ENCODE measurements at regions not wholly inside any gene's neighbourhood (a gene's known extent, or its start where the extent isn't known, plus 50 kb on each side); places are given as distances from the start of the nearest gene placed in this dataset.

GRCh38 chr6:12419631-12420272 lies 129.6 kb downstream of the EDN1 start:
- DNase-seq (ENCODE audit: low read depth in 4 of 4, low spot score in 2 of 4), result no peak

GRCh38 chr6:12420626-12421025 lies 130.5 kb downstream of the EDN1 start:
- no peak for DNase-seq (ENCODE audit: low read depth in 4 of 4, low spot score in 2 of 4)

GRCh38 chr6:12421596-12421995 lies 131.4 kb downstream of the EDN1 start:
- DNase-seq (ENCODE audit: low read depth in 4 of 4, low spot score in 2 of 4), result no peak

GRCh38 chr6:12422848-12423247 lies 132.7 kb downstream of the EDN1 start:
- DNase-seq (ENCODE audit: low read depth in 4 of 4, low spot score in 2 of 4), result no peak

- DNase-seq (ENCODE audit: low read depth in 4 of 4, low spot score in 2 of 4), result no peak
Measured at GRCh38 chr6:12423832-12424231, 133.7 kb downstream of the EDN1 start.

GRCh38 chr6:12426121-12426520 lies 136.0 kb downstream of the EDN1 start:
- DNase-seq (ENCODE audit: low read depth in 4 of 4, low spot score in 2 of 4), result no peak

GRCh38 chr6:12431023-12431422 lies 140.9 kb downstream of the EDN1 start:
- DNase-seq (ENCODE audit: low read depth in 4 of 4, low spot score in 2 of 4), result no peak

- no peak for DNase-seq (ENCODE audit: low read depth in 4 of 4, low spot score in 2 of 4)
Measured at GRCh38 chr6:12436224-12436623, 146.1 kb downstream of the EDN1 start.

GRCh38 chr6:12436683-12437082 lies 146.5 kb downstream of the EDN1 start:
- no peak for DNase-seq (ENCODE audit: low read depth in 4 of 4, low spot score in 2 of 4)

GRCh38 chr6:12439296-12439695 lies 149.1 kb downstream of the EDN1 start:
- DNase-seq (ENCODE audit: low read depth in 4 of 4, low spot score in 2 of 4), result no peak

GRCh38 chr6:12440981-12441380 lies 150.8 kb downstream of the EDN1 start:
- peak in 1 of 4 donors; percentile 20 for DNase-seq (ENCODE audit: low read depth in 4 of 4, low spot score in 2 of 4)

- DNase-seq (ENCODE audit: low read depth in 4 of 4, low spot score in 2 of 4), result no peak
Measured at GRCh38 chr6:12442455-12442854, 152.3 kb downstream of the EDN1 start.

GRCh38 chr6:12446394-12446793 lies 156.2 kb downstream of the EDN1 start:
- no peak for DNase-seq (ENCODE audit: low read depth in 4 of 4, low spot score in 2 of 4)

- no peak for DNase-seq (ENCODE audit: low read depth in 4 of 4, low spot score in 2 of 4)
Measured at GRCh38 chr6:12449447-12449846, 159.3 kb downstream of the EDN1 start.

- no peak for DNase-seq (ENCODE audit: low read depth in 4 of 4, low spot score in 2 of 4)
Measured at GRCh38 chr6:12450467-12450866, 160.3 kb downstream of the EDN1 start.

- no peak for DNase-seq (ENCODE audit: low read depth in 4 of 4, low spot score in 2 of 4)
Measured at GRCh38 chr6:12456343-12456742, 166.2 kb downstream of the EDN1 start.

- DNase-seq (ENCODE audit: low read depth in 4 of 4, low spot score in 2 of 4), result no peak
Measured at GRCh38 chr6:12457094-12457493, 166.9 kb downstream of the EDN1 start.

- DNase-seq (ENCODE audit: low read depth in 4 of 4, low spot score in 2 of 4), result no peak
Measured at GRCh38 chr6:12458558-12458957, 168.4 kb downstream of the EDN1 start.

GRCh38 chr6:12459945-12460661 lies 169.9 kb downstream of the EDN1 start:
- DNase-seq (ENCODE audit: low read depth in 4 of 4, low spot score in 2 of 4), result no peak

- no peak for DNase-seq (ENCODE audit: low read depth in 4 of 4, low spot score in 2 of 4)
Measured at GRCh38 chr6:12467706-12468670, 177.8 kb downstream of the EDN1 start.

GRCh38 chr6:12472601-12473038 lies 182.5 kb downstream of the EDN1 start:
- no peak for DNase-seq (ENCODE audit: low read depth in 4 of 4, low spot score in 2 of 4)

Data from left renal cortex interstitium (tissue), 4 donors.